PFSK-1 (cell line): ENCODE measurements at regions not wholly inside any gene's neighbourhood (a gene's known extent, or its start where the extent isn't known, plus 50 kb on each side); places are given as distances from the start of the nearest gene placed in this dataset.

Experiments
- FOXP2 ChIP-seq: optimal IDR thresholded peaks from 2 replicates; pipeline ENCODE3; 2011; ENCODE audit warnings: borderline replicate concordance, control low read depth, inconsistent platforms; ENCODE audit not compliant: insufficient read depth; ENCODE audit errors: extremely low read length, extremely low read depth
- POLR2AphosphoS5 ChIP-seq: IDR thresholded peaks from 2 replicates; pipeline ENCODE4 v1.6.1; 2012; ENCODE audit warnings: low read depth, mild to moderate bottlenecking, control low read depth, low read length, moderate library complexity
- REST ChIP-seq, 2 experiments: IDR thresholded peaks; 2 replicates each; pipeline versions ENCODE4 v1.6.1 to v1.8.0; 2011 to 2012; ENCODE audit warnings: low read depth in 2 of 2, low read length in 2 of 2, control low read depth in 1 of 2, inconsistent platforms in 1 of 2, mild to moderate bottlenecking in 1 of 2, moderate library complexity in 1 of 2; ENCODE audit not compliant: insufficient read depth in 1 of 2
- SIN3A ChIP-seq: IDR thresholded peaks from 2 replicates; pipeline ENCODE4 v1.6.1; 2012; ENCODE audit warnings: mild to moderate bottlenecking, low read length, moderate library complexity, borderline replicate concordance; ENCODE audit not compliant: insufficient read depth
- TAF1 ChIP-seq: IDR thresholded peaks from 2 replicates; pipeline ENCODE4 v1.6.1; 2012; ENCODE audit warnings: low read length, control low read depth, borderline replicate concordance; ENCODE audit not compliant: insufficient read depth

GRCh38 chrX:45715748-45716147, 515.1 kb upstream of the DIPK2B start:
- no peak for TF ChIP-seq POLR2AphosphoS5
- TF ChIP-seq TAF1, result no peak
- TF ChIP-seq REST (IDR thresholded peaks at IDR 0.05; ENCODE audit: insufficient read depth in 1 of 2, low read depth in 2 of 2, low read length in 2 of 2), result no peak
- TF ChIP-seq SIN3A, result no peak
- TF ChIP-seq FOXP2, result no peak
